Neural cell (in vitro differentiated cells): ENCODE measurements at regions not wholly inside any gene's neighbourhood (a gene's known extent, or its start where the extent isn't known, plus 50 kb on each side); places are given as distances from the start of the nearest gene placed in this dataset.

Experiments
- H2AFZ ChIP-seq: fragments of 200-600, 300-800 bp; sonication (generic), shearing (Covaris generic); 2 replicates; pipeline ENCODE4 v1.6.0; 2014; ENCODE audit warnings: low read depth, mild to moderate bottlenecking, antibody characterized with exemption, low read length, moderate library complexity
- H3F3A ChIP-seq: fragments of 200-600 bp; shearing (Covaris generic); 2 replicates; pipeline ENCODE4 v1.6.1; 2016; ENCODE audit warnings: mild to moderate bottlenecking, moderate library complexity, mixed read lengths, antibody characterized with exemption, low read length; ENCODE audit not compliant: insufficient read depth, poor library complexity, severe bottlenecking
- H3K27ac ChIP-seq: fragments of 200-600, 300-800 bp; sonication (generic), shearing (Covaris generic); 2 replicates; pipeline ENCODE4 v1.5.1; 2014; ENCODE audit warnings: mild to moderate bottlenecking, low read length, moderate library complexity
- H3K27me3 ChIP-seq: fragments of 300-800, 200-600 bp; sonication (generic), shearing (Covaris generic); 2 replicates; pipeline ENCODE4 v1.6.0; 2014; ENCODE audit warnings: mild to moderate bottlenecking, low read depth, low read length, moderate library complexity; ENCODE audit not compliant: insufficient read depth
- H3K36me3 ChIP-seq: fragments of 300-800, 200-600 bp; sonication (generic), shearing (Covaris generic); 2 replicates; pipeline ENCODE4 v1.5.1; 2014; ENCODE audit warnings: mild to moderate bottlenecking, antibody characterized with exemption, low read length, moderate library complexity; ENCODE audit not compliant: insufficient read depth
- H3K4me2 ChIP-seq: fragments of 300-800, 200-600 bp; sonication (generic), shearing (Covaris generic); 2 replicates; pipeline ENCODE4 v1.6.0; 2014; ENCODE audit warnings: mild to moderate bottlenecking, low read length
- H3K4me3 ChIP-seq: fragments of 300-800, 200-600 bp; sonication (generic), shearing (Covaris generic); 2 replicates; pipeline ENCODE4 v1.5.1; 2014; ENCODE audit warnings: mild to moderate bottlenecking, low read length, moderate library complexity
- H3K79me2 ChIP-seq: fragments of 200-600 bp; shearing (Covaris generic); replicated peaks from 2 replicates; pipeline ENCODE4 v1.6.0; 2014; ENCODE audit warnings: mild to moderate bottlenecking, low read length, moderate library complexity; ENCODE audit not compliant: insufficient read depth
- H3K9ac ChIP-seq: fragments of 300-800, 200-600 bp; sonication (generic), shearing (Covaris generic); 2 replicates; pipeline ENCODE4 v1.6.1; 2016; ENCODE audit warnings: mild to moderate bottlenecking, low read length, mixed read lengths
- H3K9me2 ChIP-seq: fragments of 200-600 bp; shearing (Covaris generic); 2 replicates; pipeline ENCODE4 v1.6.1; 2016; ENCODE audit warnings: mild to moderate bottlenecking, low read length, mixed read lengths; ENCODE audit not compliant: insufficient read depth
- H3K9me3 ChIP-seq: fragments of 200-600, 300-800 bp; sonication (generic), shearing (Covaris generic); 2 replicates; pipeline ENCODE4 v1.6.1; 2016; ENCODE audit warnings: mild to moderate bottlenecking, mixed run types, low read length, moderate library complexity, mixed read lengths
- H4K20me1 ChIP-seq: fragments of 200-600 bp; shearing (Covaris generic); 2 replicates; pipeline ENCODE4 v1.6.1; 2016; ENCODE audit warnings: mild to moderate bottlenecking, mixed run types; ENCODE audit not compliant: insufficient read depth
- EP300 ChIP-seq: fragments of 450-650 bp; conservative IDR thresholded peaks from 2 replicates; pipeline ENCODE4 v1.6.1; 2014; ENCODE audit warnings: antibody characterized with exemption, mild to moderate bottlenecking, moderate library complexity; ENCODE audit not compliant: poor library complexity, severe bottlenecking
- EZH2 ChIP-seq: fragments of 200-600, 300-800 bp; shearing (Covaris generic), sonication (generic); IDR thresholded peaks from 2 replicates; pipeline ENCODE4 v1.6.1; 2014; ENCODE audit warnings: antibody characterized with exemption, low read length, borderline replicate concordance, mild to moderate bottlenecking; ENCODE audit not compliant: insufficient read depth, poor library complexity, severe bottlenecking
- POLR2AphosphoS5 ChIP-seq: IDR thresholded peaks from 2 replicates; pipeline ENCODE4 v1.6.1; 2012
- RAD21 ChIP-seq: fragments of 450-650 bp; conservative IDR thresholded peaks from 2 replicates; pipeline ENCODE4 v1.6.1; 2014; ENCODE audit warnings: antibody characterized with exemption, mild to moderate bottlenecking, moderate library complexity
- TF ChIP-seq, protein P1 (sequence below): IDR thresholded peaks from 2 replicates; pipeline ENCODE4 v1.6.1; 2012; ENCODE audit warnings: borderline replicate concordance
- TF ChIP-seq, protein P2 (sequence below): fragments of 450-650 bp; IDR thresholded peaks from 2 replicates; pipeline ENCODE4 v1.5.1; 2014; ENCODE audit warnings: antibody characterized with exemption, mild to moderate bottlenecking, moderate library complexity; ENCODE audit not compliant: poor library complexity, severe bottlenecking

DNA sequence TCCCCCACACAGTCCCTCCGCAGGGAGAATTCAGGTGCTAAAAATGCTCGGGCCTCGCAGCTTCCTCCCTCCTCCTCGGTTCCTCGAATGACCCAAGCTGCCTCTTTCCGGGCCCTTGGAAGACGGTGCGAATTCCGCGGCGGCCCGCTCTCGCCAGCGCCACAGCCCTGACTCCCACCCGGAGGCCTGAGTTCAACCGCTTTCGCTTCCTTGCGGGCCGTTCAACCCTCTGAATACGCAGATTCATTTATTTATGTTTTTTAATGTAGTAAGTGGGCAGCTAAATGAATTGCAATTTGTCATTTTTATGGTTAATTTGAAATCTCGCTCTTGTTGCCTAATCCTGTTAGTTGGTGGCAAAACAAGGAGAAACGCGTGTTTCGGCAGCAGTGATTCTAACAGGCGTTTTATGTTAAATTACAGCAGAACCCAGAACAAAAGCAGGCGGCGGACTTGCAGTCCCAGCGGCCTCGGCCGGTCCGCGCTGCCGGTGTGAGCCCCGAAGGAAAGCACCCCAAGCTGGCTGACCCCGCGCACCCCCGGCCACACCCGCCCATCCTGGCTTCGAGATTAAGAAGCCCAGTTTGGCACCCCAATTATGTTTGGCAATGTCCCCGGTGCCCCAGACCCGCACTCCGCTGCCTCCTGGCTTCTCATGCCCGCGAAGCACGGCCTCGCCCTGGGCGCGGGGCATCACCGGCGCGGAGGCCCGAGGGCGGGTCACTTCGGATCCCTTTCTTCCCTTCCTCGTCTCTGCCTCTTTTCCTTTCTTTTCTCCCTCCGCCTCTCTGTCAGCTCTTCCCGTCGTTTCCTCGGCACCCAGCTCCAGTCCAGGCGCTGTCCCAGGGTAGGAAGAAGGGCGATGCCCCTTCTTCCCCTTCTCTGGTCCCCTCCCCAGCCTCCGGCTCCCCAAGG lies 75.9 kb downstream of the INSIG1 start:
- Histone ChIP-seq H3K36me3 (no peaks in the 10 kb centered on the region), H3K27me3 (peaks cover 100% of the 10 kb centered on the region), H3K79me2 (no peaks in the 10 kb centered on the region), H3K4me2 (no peak overlapping the region), H3F3A (no peaks in the 10 kb centered on the region), H3K9me2 (no peaks in the 10 kb centered on the region), H3K9me3 (no peaks in the 10 kb centered on the region), H2AFZ (no peak overlapping the region), H3K9ac (no peak overlapping the region), H3K27ac (no peak overlapping the region), H4K20me1 (no peaks in the 10 kb centered on the region), H3K4me3 (no peak overlapping the region)
- peak; percentile 94 for TF ChIP-seq EZH2
- no peak for TF ChIP-seq RAD21

DNA sequence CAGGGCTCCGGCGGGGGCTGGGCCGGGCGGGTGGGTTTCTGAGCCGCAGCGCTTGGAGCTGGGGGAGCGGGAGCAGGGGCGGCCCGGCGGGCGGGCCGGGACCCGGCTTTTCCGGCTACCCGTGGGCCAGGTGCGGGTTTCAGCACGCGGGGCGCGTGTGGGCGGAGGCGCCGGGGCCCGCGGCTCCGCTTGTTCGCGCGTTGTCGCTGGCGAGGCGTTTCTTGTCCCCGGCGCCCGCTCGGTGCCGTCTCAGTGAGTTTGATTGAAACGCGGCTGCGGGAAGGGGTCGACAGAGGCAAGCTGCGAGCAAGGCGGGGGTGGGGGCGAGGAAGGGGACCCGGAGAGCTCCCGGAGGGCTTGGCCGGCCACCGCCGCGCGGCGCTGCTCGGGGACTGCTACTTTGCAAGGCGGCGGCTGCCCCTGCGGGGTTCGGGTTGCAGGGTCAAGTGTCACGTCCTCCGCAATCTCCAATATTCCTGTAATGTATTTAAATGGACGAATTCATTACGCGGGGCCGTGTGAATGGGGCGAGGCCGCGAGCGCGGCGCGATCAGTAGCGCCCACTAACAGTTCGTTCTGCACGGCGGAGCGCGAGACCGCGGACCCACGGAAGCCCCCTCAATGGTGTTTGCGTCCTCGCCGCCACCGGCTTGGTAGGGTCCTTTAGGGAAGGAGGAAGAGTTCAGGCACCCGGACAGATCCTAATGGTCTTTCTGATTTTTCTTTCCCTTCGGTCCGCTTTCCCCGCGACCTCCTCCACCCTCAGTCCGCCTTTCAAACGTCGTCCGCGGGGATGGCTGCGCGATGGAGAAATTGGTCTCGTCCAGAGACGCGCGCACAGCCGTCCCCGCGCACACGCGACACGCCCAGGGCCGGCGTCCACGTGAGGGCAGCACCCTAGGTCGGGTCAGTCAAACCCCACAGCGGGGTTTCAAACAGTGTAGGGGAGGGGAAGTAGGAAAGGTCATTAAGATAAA lies 76.9 kb downstream of the INSIG1 start:
- no peaks in the 10 kb centered on the region for H3K36me3 ChIP-seq
- peaks cover 100% of the 10 kb centered on the region for H3K27me3 ChIP-seq
- H3K9me3 ChIP-seq: no peaks in the 10 kb centered on the region
- no peaks in the 10 kb centered on the region for H4K20me1 ChIP-seq
- no peak overlapping the region for H2AFZ ChIP-seq
- H3K4me3 ChIP-seq: peak overlapping the region; percentile 25
- H3K9me2 ChIP-seq: no peaks in the 10 kb centered on the region
- H3K79me2 ChIP-seq: no peaks in the 10 kb centered on the region
- H3K9ac ChIP-seq: no peak overlapping the region
- no peak overlapping the region for H3K27ac ChIP-seq
- TF ChIP-seq POLR2AphosphoS5 (peak; percentile 53), EZH2 (peak; percentile 61), EP300 (no peak)
- TF ChIP-seq, protein P1, sequence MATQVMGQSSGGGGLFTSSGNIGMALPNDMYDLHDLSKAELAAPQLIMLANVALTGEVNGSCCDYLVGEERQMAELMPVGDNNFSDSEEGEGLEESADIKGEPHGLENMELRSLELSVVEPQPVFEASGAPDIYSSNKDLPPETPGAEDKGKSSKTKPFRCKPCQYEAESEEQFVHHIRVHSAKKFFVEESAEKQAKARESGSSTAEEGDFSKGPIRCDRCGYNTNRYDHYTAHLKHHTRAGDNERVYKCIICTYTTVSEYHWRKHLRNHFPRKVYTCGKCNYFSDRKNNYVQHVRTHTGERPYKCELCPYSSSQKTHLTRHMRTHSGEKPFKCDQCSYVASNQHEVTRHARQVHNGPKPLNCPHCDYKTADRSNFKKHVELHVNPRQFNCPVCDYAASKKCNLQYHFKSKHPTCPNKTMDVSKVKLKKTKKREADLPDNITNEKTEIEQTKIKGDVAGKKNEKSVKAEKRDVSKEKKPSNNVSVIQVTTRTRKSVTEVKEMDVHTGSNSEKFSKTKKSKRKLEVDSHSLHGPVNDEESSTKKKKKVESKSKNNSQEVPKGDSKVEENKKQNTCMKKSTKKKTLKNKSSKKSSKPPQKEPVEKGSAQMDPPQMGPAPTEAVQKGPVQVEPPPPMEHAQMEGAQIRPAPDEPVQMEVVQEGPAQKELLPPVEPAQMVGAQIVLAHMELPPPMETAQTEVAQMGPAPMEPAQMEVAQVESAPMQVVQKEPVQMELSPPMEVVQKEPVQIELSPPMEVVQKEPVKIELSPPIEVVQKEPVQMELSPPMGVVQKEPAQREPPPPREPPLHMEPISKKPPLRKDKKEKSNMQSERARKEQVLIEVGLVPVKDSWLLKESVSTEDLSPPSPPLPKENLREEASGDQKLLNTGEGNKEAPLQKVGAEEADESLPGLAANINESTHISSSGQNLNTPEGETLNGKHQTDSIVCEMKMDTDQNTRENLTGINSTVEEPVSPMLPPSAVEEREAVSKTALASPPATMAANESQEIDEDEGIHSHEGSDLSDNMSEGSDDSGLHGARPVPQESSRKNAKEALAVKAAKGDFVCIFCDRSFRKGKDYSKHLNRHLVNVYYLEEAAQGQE: no peak
- TF ChIP-seq, protein P2, sequence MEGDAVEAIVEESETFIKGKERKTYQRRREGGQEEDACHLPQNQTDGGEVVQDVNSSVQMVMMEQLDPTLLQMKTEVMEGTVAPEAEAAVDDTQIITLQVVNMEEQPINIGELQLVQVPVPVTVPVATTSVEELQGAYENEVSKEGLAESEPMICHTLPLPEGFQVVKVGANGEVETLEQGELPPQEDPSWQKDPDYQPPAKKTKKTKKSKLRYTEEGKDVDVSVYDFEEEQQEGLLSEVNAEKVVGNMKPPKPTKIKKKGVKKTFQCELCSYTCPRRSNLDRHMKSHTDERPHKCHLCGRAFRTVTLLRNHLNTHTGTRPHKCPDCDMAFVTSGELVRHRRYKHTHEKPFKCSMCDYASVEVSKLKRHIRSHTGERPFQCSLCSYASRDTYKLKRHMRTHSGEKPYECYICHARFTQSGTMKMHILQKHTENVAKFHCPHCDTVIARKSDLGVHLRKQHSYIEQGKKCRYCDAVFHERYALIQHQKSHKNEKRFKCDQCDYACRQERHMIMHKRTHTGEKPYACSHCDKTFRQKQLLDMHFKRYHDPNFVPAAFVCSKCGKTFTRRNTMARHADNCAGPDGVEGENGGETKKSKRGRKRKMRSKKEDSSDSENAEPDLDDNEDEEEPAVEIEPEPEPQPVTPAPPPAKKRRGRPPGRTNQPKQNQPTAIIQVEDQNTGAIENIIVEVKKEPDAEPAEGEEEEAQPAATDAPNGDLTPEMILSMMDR: no peak
- no peaks in the 10 kb centered on the region for H3F3A ChIP-seq
- no peak overlapping the region for H3K4me2 ChIP-seq
